Neural cell (in vitro differentiated cells): ENCODE measurements at regions not wholly inside any gene's neighbourhood (a gene's known extent, or its start where the extent isn't known, plus 50 kb on each side); places are given as distances from the start of the nearest gene placed in this dataset.

Experiments
- CTCF ChIP-seq: fragments of 450-650 bp; IDR thresholded peaks from 2 replicates; pipeline ENCODE4 v1.5.1; 2014; ENCODE audit warnings: antibody characterized with exemption, mild to moderate bottlenecking, moderate library complexity; ENCODE audit not compliant: poor library complexity, severe bottlenecking
- REST ChIP-seq: IDR thresholded peaks from 2 replicates; pipeline ENCODE4 v1.6.1; 2012; ENCODE audit warnings: borderline replicate concordance
- SMC3 ChIP-seq: fragments of 450-650 bp; conservative IDR thresholded peaks from 2 replicates; pipeline ENCODE4 v1.6.1; 2014; ENCODE audit warnings: antibody characterized with exemption, mild to moderate bottlenecking, moderate library complexity; ENCODE audit not compliant: poor library complexity
- TAF1 ChIP-seq: IDR thresholded peaks from 2 replicates; pipeline ENCODE4 v1.6.1; 2012; ENCODE audit warnings: low read depth

GRCh38 chr2:142557391-142557790 is 320.1 kb upstream of the KYNU start:
- TF ChIP-seq CTCF (no peak), SMC3 (no peak), REST (no peak), TAF1 (no peak)
